H1 (cell line): ENCODE measurements at regions not wholly inside any gene's neighbourhood (a gene's known extent, or its start where the extent isn't known, plus 50 kb on each side); places are given as distances from the start of the nearest gene placed in this dataset.
A peak's percentile ranks its signal among the peaks of the same experiment; 100 is the strongest.

Experiments used
- ASH2L ChIP-seq: fragments of 200-600, 300-600 bp; sonication (generic); IDR thresholded peaks from one replicate; pipeline ENCODE4 v1.7.1; 2017; ENCODE audit warnings: low read length
- CTCF ChIP-seq, 3 experiments: IDR thresholded peaks; 1 replicate in 2 of 3; 2 replicates in 1 of 3; pipeline versions ENCODE4 v1.5.1 to v1.6.1; 2011; ENCODE audit warnings: low read length in 3 of 3, mild to moderate bottlenecking in 3 of 3, inconsistent platforms in 2 of 3, low read depth in 1 of 3, moderate library complexity in 1 of 3; ENCODE audit not compliant: insufficient read depth in 1 of 3; ENCODE audit errors: control extremely low read depth in 1 of 3
- EP300 ChIP-seq, 2 experiments: IDR thresholded peaks; 1 replicate in 1 of 2; 2 replicates in 1 of 2; pipeline ENCODE4 v1.6.1; 2011 to 2012; ENCODE audit warnings: low read depth in 2 of 2, low read length in 2 of 2, mild to moderate bottlenecking in 2 of 2, borderline replicate concordance in 1 of 2, inconsistent platforms in 1 of 2, moderate library complexity in 1 of 2
- EZH2 ChIP-seq: fragments of 200-600 bp; sonication (generic); IDR thresholded peaks from 2 replicates; pipeline ENCODE4 v1.7.1; 2012; ENCODE audit warnings: low read depth, mild to moderate bottlenecking, moderate library complexity, low read length, inconsistent platforms; ENCODE audit not compliant: severe bottlenecking
- GABPA ChIP-seq: IDR thresholded peaks from 2 replicates; pipeline ENCODE4 v1.6.1; 2011; ENCODE audit warnings: mild to moderate bottlenecking, low read length, moderate library complexity, borderline replicate concordance; ENCODE audit not compliant: insufficient read depth
- JUND ChIP-seq: IDR thresholded peaks from 2 replicates; pipeline ENCODE4 v1.6.1; 2011; ENCODE audit warnings: mild to moderate bottlenecking, improper control_type of control experiment, low read length
- MAFK ChIP-seq: IDR thresholded peaks from 2 replicates; pipeline ENCODE4 v1.6.1; 2012; ENCODE audit warnings: low read depth, mild to moderate bottlenecking, improper control_type of control experiment, low read length
- MAX ChIP-seq: IDR thresholded peaks from 2 replicates; pipeline ENCODE4 v1.6.1; 2012; ENCODE audit warnings: inconsistent platforms
- SIN3A ChIP-seq, 2 experiments: IDR thresholded peaks in 1 of 2; conservative IDR thresholded peaks in 1 of 2; 2 replicates each; pipeline ENCODE4 v1.6.1; 2011 to 2012; ENCODE audit warnings: low read length in 2 of 2, improper control_type of control experiment in 1 of 2, low read depth in 1 of 2, mild to moderate bottlenecking in 1 of 2
- USF2 ChIP-seq: IDR thresholded peaks from 2 replicates; pipeline ENCODE4 v1.6.1; 2011; ENCODE audit warnings: low read length, improper control_type of control experiment
- ZNF274 ChIP-seq: IDR thresholded peaks from 2 replicates; pipeline ENCODE4 v1.7.0; 2012; ENCODE audit warnings: low read length, borderline replicate concordance; ENCODE audit errors: extremely low read depth

- TF ChIP-seq MAFK (no peak), ASH2L (no peak), MAX (no peak), CTCF (IDR thresholded peaks at IDR 0.05; ENCODE audit: control extremely low read depth in 1 of 3, insufficient read depth in 1 of 3, low read depth in 1 of 3, low read length in 3 of 3) (peak; percentile 56 to 69 (median 60)), ZNF274 (no peak), USF2 (no peak), EP300 (IDR thresholded peaks at IDR 0.05; ENCODE audit: borderline replicate concordance in 1 of 2, low read depth in 2 of 2, low read length in 2 of 2) (no peak), GABPA (no peak), EZH2 (no peak), SIN3A (conservative IDR thresholded peaks at IDR 0.05 in 1 of 2, IDR thresholded peaks at IDR 0.05 in 1 of 2; ENCODE audit: low read depth in 1 of 2, low read length in 2 of 2) (no peak), JUND (no peak)
Measured at GRCh38 chr9:86589273-86589672, 235.1 kb upstream of the TUT7 start.
